ENCODE measurements at regions not wholly inside any gene's neighbourhood (a gene's known extent, or its start where the extent isn't known, plus 50 kb on each side); places are given as distances from the start of the nearest gene placed in this dataset.
A peak's percentile ranks its signal among the peaks of the same experiment; 100 is the strongest.
"Not testable (repeated sequence)": the region's sequence is repeated elsewhere in the genome, so short reads cannot be mapped to it uniquely, and the experiment has no call there.

- H3K36me3 Mint-ChIP-seq, H3K4me1 Mint-ChIP-seq, H3K27me3 Mint-ChIP-seq, H3K9me3 Mint-ChIP-seq, H3K4me3 Mint-ChIP-seq: not testable (repeated sequence)
- H3K27ac Mint-ChIP-seq: peak overlapping the region; percentile 46
These were observed 53.9 kb upstream of the APOD start for GRCh38 chr3:195637473-195638233.

DNA sequence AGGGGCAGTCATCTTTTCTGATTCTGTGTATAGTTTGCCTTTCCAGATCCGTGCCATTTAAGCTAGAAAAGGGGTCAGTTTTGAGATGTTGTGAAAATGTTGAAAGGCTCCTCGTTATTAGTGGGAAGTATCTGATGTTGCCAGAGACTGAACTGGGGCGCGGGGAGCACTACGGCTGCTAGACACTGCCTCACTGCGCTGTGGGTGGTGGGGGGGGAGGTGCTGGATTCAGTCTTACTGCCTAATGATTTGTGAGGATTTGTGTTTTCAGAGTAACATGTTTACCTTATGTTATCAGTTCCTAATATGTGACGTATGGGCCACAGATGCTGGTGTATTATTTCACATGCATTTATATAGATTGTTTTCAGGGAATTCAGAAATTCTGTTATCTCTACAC lies 53.3 kb upstream of the APOD start:
- not testable (repeated sequence) for H3K27me3 Mint-ChIP-seq, H3K9me3 Mint-ChIP-seq, H3K36me3 Mint-ChIP-seq
- peaks cover 13% of the 10 kb centered on the region for H3K4me1 Mint-ChIP-seq
- peak overlapping the region; percentile 46 for H3K27ac Mint-ChIP-seq
- H3K4me3 Mint-ChIP-seq: peak overlapping the region; percentile 43

DNA sequence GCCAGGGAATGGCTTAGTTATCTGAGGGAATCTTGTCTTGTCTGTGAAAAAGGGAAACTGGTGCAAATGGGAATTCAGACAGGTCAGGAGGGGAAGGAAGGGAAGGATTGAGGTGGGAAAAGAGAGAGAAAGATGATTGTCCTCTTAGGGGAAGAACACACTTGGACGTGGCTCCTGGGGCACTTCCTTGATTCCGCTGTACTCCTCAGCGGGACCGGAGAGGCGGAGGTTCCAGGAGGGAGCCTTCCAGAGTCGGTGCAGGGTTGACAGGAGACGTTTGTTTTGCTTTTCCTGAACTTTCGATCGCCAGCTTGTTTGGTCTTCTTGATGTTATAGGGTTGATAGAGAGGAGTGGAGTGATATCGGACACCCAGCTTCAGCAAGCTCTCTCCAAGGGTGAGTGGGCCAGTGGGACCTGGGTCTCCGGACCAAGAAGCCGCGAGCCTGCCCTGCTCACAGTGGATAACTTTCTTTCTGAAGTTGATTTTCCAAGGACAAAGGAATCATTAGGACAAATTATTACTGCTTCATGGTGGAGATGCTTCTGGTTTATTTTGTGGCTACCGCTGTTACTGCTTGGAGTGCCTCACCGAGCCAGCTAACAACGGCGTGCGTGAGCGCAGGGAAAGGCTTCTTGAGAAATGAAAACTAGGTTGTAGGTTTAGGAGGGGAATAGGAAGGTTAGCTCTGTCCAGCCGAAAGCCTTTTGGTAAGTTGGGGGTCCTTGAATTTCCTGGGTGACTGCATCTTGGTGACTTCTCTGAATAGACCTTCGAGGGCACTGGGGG lies 52.4 kb upstream of the APOD start:
- Mint-ChIP-seq H3K4me1 (peaks cover 13% of the 10 kb centered on the region), H3K4me3 (peak overlapping the region; percentile 26)
- H3K27ac Mint-ChIP-seq, H3K36me3 Mint-ChIP-seq, H3K9me3 Mint-ChIP-seq, H3K27me3 Mint-ChIP-seq: not testable (repeated sequence)

DNA sequence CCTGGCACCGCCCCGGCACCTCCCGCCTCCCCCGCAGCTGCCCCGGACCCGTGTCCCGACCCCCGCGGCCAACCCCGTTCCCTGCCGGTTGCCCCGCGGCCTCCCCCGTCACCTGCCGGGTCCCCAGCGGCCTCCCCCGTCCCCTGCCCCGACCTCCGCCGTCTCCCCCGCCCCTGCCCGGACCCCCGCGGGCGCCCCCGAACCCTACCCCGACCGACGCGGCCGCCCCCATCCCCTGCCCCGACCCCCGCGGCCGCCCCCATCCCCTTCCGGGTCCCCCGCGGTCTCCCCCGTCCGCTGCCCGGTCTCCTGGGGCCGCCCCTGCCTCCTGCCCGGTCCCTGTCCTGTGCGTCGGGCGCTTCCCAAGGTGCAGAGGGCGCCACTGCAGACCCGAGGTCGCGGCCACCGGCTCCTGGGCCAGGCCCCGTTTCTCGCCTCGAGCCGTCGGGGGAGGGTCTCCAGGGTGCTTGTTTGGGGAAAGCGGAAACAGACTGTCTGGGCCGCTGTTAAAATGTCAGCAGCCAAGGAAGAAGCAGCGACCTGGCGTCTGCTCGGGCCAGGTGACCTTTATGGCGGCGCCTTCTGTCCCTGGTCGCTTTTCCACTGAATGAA lies 51.6 kb upstream of the APOD start:
- not testable (repeated sequence) for H3K4me3 Mint-ChIP-seq, H3K27ac Mint-ChIP-seq, H3K36me3 Mint-ChIP-seq, H3K27me3 Mint-ChIP-seq, H3K9me3 Mint-ChIP-seq
- peaks cover 13% of the 10 kb centered on the region for H3K4me1 Mint-ChIP-seq

DNA sequence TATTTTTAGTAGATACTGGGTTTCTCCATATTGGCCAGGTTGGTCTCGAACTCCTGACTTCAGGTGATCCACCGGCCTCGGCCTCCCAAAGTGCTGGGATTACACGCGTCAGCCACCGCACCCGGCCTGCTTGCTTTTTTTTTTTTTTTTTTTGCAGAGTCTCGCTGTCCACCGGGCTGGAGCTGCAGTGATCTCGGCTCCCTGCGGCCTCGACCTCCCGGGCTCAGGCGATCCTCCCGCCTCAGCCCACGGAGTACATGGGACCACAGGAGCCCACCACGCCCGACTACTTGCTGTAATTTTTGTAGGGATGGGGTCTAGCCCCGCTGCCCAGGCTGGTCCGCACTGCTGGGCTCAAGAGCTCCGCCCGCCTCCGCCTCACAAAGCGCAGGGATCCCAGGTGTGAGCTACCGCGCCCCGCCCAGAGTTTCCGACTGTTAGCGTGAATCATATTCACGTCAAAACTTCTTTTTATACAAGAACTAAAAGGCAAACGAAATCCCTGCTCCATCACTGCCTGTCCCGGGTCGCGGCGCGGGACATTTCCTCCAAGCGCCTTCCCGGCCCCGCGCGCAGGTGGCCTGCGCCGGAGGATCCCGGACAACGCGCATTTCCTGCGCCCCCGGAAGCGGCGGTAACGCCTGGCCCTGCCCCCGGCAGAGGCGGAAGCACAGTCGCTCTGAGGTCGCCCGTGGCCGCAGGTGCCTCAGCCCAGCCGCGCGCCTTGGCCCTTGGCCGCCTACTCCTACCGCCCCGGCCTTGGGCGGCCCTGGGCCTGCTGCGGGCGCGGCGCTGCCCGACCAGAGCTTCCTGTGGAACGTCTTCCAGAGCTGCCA lies 50.9 kb upstream of the APOD start:
- not testable (repeated sequence) for H3K27ac Mint-ChIP-seq, H3K27me3 Mint-ChIP-seq, H3K36me3 Mint-ChIP-seq, H3K9me3 Mint-ChIP-seq
- Mint-ChIP-seq H3K4me3 (peak overlapping the region; percentile 23), H3K4me1 (peaks cover 13% of the 10 kb centered on the region)
